NCI-H2196 (cell line): ENCODE measurements at regions not wholly inside any gene's neighbourhood (a gene's known extent, or its start where the extent isn't known, plus 50 kb on each side); places are given as distances from the start of the nearest gene placed in this dataset.

Experiments
- DNase-seq: peaks from one replicate; lab custom pipeline; 2025; ENCODE audit not compliant: unreplicated experiment; lab: John Stamatoyannopoulos, UW

DNA sequence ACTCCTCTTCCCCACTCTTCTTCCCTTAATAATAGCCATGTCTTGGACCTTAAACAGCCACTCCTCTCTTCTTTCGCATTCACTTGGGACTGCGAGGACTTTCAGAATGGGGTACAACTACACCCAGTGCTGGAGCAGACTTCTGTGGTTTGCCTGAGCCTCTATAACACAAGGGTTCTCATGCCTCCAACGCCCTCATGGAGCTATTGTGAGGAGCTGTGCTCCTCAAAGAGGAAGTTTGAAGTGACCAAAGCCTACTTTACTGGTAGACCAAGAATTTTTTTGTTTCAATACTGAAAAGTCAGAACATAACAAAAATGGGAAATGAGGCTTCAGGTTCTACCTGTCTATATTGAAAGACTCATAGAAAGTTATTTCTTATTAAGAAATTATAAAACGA is 316.4 kb downstream of the PIK3R1 start:
- DNase-seq: no peak

DNA sequence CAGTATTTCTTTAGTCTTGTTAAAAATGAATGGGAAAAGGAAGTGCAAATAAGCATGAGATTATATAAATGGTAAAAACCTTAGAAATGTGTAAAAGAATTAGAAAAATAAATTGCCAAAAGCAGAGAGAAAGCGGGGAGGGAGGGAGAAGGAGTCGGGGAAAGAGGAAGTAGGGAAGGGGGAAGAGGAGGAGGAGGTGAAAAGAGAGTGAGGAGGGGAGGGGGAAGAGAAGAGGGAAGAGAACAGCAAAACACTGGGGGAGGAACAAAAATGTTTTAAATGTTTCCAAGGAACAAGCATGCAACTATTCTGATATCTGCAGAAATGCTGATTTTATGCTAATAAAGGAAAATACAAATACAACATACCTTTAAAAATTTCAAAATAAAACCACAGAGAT is 317.5 kb downstream of the PIK3R1 start:
- no peak for DNase-seq

DNA sequence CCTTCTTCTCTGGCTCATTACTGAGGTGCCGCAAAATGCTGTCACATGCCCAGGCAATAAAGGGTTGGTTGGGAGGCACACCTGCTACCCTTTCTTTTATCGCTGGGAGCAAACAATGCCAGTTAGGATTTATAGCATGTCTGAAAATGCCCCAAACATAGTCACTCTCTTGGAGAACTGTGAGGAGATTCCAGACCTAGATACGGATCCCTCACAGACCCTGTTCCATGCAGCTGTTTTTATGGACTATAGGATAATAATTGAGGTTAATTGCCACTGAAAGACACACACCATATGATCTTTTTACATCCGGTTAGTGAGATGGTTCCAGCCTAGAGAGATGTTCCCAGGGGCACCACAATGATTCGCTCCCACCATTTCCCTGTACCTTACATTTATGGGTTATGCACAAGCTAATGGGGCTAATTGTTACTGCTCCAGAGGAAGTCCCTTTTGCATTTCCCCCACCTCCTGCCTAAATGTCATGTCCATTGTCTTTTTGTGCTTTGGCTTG is 318.1 kb downstream of the PIK3R1 start:
- DNase-seq: no peak

DNA sequence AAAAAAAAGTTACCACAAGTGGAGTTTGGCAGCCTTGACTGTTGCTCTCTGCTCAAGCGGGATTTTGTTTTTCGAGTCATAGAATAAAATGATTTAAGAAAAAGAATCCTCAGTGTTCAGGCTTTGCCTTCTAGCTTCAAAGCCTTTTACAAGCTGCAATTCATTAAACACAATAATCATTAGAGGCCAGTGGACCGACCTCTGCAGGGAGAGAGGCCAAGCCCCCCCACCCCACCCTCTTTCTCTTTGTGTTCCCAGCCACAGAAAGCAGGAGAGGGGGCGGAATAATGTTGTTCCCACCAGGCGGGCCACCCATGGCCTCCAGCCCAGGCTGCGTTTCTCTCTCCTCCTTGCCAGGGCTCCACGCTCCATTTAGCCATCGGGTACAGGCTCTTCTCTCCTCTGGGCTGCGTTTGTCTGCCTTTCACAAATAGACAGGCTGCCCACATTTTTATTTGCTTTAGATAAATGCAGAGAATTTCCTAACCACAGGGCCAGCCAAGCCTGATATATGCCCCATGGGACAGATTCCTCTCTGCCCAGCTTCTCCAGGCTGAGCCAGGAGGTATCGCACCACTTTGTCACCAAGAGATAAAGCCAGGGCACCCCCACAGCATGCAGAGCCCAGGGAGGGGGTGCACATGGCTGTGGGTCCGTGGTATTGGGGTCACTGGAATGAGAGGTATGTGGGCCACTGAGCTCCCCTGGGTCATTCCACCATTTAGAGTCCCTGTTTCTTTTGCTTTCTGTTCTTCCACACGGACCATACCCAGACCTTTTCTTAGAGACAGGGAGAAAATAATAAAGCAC is 318.8 kb downstream of the PIK3R1 start:
- no peak for DNase-seq

DNA sequence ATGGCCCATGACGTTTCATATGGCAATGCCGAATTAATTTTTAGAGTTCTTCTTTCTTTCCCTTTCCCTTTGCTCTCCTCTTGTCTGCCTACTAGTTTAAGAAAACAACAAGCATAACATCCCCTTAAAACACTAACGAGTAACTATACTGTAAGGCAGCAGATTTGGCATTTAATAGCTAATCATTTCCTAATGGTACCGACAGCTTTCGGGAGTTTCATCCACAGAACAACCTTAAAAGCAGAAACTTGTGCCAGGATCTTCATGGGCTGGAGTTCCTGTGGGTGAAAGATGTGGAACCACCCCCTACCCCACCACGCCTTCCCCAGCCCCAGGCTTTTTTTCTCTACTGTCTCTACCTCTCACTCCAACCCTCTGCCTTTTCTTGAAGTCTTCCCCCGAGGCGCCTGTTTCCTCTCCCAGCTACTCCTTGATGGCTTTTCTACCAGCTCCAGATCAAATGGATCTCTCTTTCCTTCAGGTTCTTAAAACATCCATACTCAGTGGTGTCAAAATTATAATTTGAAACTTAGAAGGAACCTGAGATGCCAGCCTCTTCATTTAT is 319.5 kb downstream of the PIK3R1 start:
- no peak for DNase-seq

DNA sequence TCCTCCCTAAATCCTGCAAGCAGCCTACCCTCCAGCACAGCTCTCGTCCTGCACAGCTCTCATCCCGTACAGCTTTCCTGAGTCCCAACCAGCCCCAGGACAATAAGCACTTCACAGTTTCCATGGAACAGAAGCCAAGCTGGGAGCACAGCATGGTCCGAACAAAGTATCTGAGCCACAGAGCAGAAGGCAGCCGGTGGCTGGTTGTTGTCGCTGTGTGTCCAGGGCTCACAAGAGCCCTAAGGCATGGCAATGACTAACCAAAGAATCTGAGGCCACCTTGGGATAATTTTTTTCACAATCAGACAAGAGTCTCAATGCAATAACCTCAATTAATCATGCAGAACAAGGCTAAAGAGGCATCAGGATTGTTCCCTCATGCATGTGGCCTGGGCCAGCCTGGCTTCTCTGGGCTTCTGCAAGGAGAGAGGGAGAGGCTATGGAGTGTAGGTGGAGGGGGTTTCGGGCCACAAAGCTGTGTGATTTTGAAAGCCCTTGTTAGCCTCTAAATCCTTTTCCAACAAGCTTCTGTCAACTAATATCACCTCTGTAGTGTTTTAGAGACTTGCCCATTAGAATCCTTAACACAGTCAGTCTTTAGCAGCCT is 323.4 kb downstream of the PIK3R1 start:
- no peak for DNase-seq

DNA sequence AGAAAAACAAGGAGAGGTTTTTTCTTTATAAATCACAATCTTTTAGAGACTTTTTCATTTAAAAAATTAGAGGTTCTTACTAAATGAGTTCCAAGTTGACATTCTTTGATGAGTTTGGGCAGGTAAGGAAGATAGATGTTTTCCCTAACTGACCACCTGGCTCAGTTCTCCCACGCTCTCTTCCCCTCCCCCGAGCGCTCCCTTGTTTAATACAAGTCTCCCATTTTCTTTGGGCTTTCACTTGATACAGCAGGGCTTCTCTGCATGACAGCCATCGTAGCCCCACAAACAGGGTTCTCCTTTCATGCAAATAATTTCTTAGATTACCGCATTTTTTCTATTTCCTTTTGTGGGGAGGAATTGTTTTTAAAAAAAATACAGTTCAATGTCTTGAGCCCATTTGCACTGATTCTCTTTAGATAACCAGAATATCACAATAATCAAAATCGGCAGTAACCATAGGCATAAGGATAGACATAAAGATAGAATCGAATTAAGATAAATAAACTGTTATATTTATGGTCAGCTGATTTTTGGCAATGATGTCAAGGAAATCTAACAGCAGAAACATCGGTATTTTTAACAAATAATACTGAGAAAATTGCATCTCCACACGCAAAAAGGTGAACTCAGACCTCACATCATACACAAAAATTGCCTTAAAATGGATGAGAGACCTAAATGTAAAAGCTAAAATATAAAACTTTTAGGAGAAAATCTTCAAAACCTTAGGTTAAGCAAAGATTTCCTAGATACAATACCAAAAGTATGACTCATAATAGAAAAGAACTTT is 325.4 kb downstream of the PIK3R1 start:
- DNase-seq: no peak

DNA sequence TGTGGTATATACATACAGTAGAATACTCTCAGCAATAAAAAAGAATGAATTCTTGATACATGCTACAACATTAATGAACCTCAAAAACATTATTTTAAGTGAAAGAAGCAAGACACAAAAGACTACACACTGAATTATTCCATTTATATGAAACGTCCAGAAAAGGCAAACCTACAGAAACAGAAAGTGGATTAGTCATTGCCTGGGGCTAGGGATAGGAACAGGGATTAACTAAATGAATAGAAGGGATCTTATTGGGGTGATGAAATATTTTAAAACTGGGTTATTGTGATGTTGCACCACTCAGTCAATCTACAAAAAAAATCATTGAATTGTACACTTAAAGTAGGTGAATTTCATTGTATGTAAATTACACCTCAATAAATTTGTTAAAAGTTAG is 326.7 kb downstream of the PIK3R1 start:
- DNase-seq: no peak

DNA sequence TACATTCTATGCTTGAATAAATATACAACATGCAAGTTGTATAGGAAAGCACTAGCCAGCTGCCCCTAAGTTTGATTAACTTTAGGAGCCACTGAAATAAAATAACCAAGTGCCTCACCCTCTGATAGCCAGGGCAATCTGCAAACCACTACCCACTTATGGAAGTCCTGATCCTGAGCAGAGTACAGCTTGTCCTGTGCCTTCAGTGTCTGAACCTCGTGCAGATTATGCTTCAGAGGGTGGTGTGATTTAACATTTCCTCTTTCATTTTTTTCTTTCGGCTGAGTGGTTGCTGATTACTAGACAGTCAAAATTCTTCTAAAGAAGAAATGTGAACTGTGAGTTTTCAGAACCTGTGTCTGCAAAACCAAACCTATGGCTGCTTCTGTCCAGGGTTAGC is 327.7 kb downstream of the PIK3R1 start:
- no peak for DNase-seq

DNA sequence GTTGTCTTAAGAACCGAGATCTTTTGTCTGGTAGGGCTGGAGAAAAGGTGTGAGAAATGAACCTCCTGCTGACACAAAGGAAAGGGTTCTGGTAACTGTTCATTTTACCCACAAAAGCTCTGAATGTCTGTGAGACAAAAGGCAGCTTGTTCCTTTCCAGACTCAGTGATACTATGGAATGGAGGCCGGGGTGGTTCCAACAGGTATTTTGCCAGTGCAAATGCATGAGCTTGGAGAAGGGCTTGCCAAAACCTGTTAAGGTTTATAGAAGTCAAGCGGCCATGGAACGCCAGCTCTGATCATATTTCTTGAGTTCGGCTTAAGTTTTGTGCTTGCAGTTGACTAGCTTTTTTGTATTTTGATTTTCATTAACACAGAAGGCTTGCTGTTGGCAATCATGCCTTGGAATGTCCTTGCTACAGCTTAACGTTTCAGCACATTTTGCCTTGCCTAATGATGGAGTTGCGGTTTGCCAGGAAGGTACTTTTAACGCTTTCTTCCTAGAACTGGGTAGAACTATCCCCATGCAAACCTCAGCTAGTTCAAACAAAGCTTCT is 328.6 kb downstream of the PIK3R1 start:
- no peak for DNase-seq

DNA sequence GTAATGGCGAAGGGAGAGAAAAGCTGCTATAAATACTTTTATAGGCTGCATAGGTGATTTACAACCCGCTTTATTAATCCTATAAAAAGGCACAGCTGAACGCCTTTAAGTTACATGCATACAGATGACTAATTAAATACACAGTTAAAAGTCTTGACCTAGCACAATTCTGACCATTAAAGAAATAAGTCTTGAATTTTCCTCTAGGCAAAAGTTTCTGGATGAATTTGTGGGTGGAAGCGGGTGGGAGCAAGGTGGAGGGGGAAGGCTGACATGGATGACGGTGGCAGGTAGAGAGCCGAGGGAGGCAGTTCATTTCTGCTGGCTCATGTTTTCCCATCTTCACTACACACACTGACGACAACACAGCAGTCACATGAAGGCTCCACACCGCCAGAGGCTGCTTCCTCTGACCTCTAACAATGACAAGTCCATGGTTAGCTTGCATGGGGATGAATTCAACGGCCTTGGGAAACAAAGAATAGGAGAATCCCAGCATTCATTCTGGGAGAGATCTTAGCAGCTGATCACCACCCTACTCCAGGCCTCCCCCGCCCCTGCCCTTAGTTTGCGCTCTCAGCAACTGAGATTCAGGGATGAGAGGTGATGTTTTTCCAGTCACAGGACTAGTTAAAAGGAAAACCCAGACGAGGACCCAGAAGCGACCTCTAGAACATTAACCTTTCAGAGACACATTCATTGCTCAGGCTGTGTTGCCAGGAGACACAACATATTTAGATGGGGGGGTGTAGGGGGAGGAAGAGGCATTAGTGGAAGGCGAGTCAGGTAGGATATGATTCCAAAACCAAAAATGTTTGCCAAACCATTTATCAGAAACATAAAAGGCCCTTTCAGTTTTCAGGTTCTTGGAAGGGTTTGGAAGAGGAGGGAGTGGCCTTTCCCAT is 329.3 kb downstream of the PIK3R1 start:
- no peak for DNase-seq

DNA sequence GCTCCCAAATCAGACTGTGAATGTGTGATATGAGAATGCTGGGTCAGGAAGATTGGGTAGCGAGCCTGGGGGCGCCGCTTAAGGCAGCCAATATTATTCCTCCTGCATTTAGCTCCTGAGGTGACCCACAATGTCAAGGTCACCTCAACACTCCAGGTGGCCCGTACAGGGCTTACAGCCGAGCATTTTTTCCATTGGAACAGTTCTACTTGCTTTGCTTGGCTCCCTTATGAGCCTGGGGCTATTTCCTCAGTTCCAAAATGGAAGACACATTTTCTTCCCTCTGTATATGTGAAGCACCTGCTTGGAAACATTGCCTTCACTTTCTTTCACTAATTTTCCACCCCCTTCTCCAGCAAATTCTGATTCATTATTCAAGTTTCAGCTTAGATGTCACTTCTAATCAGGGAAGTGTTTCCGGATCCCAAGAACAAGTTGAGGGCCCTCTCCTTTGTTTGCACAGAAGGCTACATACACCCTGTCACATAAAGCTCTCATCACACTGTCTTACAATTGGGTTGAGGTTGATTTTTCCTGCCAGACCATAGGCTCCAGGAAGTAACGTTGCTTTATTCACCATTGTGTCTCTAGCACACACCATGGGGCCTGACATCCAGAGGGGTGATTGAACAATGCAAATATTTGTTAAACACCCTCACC is 330.2 kb downstream of the PIK3R1 start:
- DNase-seq: no peak

DNA sequence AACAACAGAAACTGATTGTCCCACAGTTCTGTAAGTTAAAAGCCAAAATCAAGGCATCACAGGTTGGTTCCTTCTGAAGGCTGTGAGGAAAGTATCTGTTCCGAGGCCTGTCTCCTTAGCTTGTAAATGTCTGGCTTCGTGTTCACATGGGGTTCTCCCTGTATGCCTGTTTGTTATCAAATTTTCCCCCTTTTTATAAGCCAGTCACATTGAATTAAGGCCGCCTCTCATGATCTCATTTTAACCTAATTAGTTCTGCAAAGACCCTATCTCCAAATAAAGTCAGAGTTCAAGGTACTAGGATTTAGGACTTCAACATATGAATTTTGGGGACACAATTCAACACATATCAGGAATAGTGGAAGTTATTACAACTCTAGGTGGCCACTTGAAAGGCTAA is 331.5 kb downstream of the PIK3R1 start:
- DNase-seq: no peak

DNA sequence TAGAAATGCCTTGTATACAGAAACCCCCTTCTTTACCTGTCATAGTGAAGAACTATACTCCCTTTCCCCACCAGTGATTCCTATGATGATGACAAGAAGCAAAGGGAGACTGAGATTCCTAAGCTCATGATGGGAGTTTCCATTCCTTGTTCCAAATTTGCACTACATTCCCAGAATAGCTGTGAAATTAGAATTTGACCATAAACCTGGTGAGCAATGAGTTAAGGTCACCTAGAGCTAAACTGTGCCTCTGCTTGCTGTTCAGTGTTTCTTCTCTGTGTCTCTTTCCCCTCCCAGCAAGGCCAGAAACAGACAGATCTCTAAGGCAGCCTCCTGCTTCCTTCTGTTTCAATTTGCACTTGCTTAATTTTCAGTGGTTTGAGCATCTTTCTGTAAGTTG is 332.1 kb downstream of the PIK3R1 start:
- DNase-seq: no peak

DNA sequence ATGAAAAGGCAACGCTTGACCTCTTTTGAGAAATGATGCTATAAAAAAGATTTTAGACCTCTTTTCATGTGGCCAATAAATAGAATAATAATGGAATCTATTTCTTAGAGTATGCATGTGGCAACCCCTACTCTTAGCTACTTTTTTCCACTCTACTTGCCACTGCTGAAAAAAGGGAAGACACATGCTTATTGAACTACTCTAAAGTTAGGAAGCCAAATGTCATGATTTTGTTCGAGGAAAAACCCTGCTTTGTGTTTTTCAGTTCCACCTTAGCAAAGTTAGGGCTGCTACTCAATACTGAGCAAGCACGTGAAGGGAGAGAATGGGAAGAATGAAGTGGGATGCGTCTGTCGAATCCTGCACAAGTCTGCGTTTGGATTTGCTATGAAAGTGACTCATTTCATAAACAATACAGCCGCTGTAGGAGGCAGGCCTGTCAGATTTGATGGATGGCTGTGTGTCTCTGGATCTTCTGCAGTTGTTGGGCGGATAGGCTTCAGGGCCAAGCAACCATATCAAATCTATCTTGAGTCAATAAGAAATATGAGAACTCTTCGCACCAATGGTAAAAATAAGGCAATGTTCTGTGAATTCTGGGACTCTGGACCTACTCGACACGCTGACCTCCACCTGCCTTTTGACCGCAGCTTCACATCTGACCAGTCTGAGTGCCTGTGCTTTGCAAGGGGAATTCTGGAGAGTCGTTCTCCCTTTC is 333.6 kb downstream of the PIK3R1 start:
- no peak for DNase-seq

DNA sequence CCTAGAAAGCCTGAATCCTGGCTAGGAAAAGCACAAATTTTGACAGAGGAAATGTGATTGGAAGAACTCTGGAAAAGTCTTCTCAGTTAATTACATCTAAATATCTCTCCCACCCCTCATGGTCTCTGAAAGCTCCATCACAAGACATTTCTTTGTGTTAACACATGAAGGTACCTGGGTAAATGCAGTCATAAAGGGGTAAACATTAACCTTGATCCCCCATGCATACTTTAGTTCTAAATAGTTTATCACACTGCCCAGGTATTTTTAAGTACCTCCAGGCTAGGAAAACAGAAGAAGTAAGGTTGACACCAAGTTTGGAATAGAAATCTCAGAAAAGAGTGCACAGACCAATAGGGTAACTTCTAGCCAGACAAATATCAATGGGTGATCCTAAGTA is 334.5 kb downstream of the PIK3R1 start:
- DNase-seq: no peak

DNA sequence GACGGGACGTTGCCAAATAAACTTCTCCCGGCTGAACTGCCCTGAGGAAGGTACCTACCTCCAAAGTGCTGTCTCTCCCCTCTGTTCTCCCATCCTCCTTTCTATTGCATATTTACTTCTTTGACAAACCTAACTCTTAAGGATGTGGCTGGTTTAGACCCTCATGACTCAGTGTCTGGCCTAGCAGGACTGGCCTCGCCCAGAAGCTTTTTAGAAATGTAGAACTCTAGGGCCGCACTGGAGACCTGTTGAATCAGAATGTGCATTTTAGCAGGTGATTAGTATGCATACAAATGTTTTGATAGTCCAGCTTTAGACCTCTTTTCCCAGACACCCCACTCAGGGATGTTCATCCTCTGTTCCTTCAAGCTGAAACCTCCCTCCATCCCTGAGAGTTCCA is 335.9 kb downstream of the PIK3R1 start:
- no peak for DNase-seq

DNA sequence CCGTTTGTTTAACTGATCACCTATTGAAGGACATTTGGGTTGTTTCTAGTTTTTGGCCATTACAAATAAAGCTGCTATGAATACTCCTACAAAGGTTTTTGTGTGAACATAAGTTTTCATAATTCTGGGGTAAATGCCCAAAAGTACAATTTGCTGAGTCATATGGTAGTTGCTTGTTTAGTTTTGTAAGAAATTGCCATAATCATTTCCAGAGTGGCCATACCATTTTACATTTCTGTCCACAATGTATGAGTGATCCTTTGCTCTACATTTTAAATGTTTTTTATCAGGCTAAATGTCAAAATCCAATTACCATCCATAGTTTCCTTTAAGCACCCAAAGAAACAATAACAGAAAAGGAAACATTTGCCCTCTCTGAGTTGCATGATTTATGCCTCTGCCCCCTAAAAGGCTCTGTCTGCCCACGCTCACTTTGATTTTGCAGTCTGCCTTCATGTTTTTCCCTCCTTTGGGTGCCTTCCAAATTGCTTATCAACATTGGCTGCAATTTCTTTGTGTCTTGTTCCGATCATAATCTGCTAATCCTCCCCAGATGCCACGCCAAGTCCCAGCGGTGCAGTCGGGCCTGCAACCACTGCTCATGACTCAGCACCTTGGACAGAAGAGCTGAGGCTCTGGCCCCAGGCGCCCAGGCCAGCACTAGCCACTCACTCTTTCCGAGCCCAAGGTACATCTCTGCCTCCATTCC is 339.2 kb downstream of the PIK3R1 start:
- no peak for DNase-seq
